Upper lobe of left lung (tissue), 6 donors: ENCODE measurements at regions not wholly inside any gene's neighbourhood (a gene's known extent, or its start where the extent isn't known, plus 50 kb on each side); places are given as distances from the start of the nearest gene placed in this dataset.

ENCODE experiments used
- ATAC-seq, 2 donors: fragments of 200-7000 bp; cut with Tn5 transposase; one replicate each; pipeline ENCODE4 v1.9.1; 2022; ENCODE audit warnings: mild to moderate bottlenecking in 2 of 2, moderate library complexity in 2 of 2; ENCODE audit not compliant: low FRiP score in 2 of 2
- DNase-seq, 2 donors: peaks; one replicate each; pipeline ENCODE4 v3.0.0-alpha.2; 2019 to 2020
- H3K27ac ChIP-seq, 4 donors: fragments of 200-600 bp; sonication (generic); one replicate each; pipeline ENCODE4 v1.5.1; 2016 to 2019
- H3K27me3 ChIP-seq, 4 donors: fragments of 200-600 bp; sonication (generic); one replicate each; pipeline ENCODE4 v1.5.1; 2017 to 2019
- H3K36me3 ChIP-seq, 4 donors: fragments of 200-600 bp; sonication (generic); one replicate each; pipeline ENCODE4 v1.5.1; 2016 to 2019
- H3K4me1 ChIP-seq, 4 donors: fragments of 200-600 bp; sonication (generic); one replicate each; pipeline ENCODE4 v1.5.1; 2018 to 2019
- H3K4me3 ChIP-seq, 4 donors: fragments of 200-600 bp; sonication (generic); one replicate each; pipeline ENCODE4 v1.5.1; 2017 to 2019; ENCODE audit warnings: mild to moderate bottlenecking in 2 of 4, moderate library complexity in 1 of 4
- H3K9me3 ChIP-seq, 4 donors: fragments of 200-600 bp; sonication (generic); one replicate each; pipeline ENCODE4 v1.5.1; 2018 to 2019
- CTCF ChIP-seq, 6 experiments: fragments of 450-650 bp in 4 of 6; fragments of 200-600 bp in 2 of 6; sonication (generic) in 2 of 6; IDR thresholded peaks; one replicate each; pipeline ENCODE4 v1.5.1; 2016 to 2019; ENCODE audit warnings: antibody characterized with exemption in 6 of 6
- EP300 ChIP-seq, 4 donors: sonication (generic); formaldehyde crosslinking; IDR thresholded peaks; one replicate each; pipeline ENCODE4 v1.5.1; 2017; ENCODE audit warnings: antibody characterized with exemption in 4 of 4, control low read depth in 2 of 4
- POLR2A ChIP-seq, 4 donors: fragments of 450-650 bp; IDR thresholded peaks; one replicate each; pipeline ENCODE4 v1.5.1; 2016 to 2017; ENCODE audit warnings: antibody characterized with exemption in 4 of 4, mild to moderate bottlenecking in 2 of 4
- POLR2AphosphoS5 ChIP-seq, 2 donors: sonication (generic); formaldehyde crosslinking; IDR thresholded peaks; one replicate each; pipeline ENCODE4 v1.5.1; 2017; ENCODE audit warnings: antibody characterized with exemption in 2 of 2
- WGBS, 2 donors: methylation state at CpG; one replicate each; pipeline ENCODE4 v1.1.5; 2017 to 2018; 5-methylcytosine and 5-hydroxymethylcytosine counted together
- donor health status: DM: no; HTN: no; CAD: no; lungs with moderate emphysema.
- donor health status: DM: no; HTN: yes; CAD: no; lungs with severe emphysema.

DNA sequence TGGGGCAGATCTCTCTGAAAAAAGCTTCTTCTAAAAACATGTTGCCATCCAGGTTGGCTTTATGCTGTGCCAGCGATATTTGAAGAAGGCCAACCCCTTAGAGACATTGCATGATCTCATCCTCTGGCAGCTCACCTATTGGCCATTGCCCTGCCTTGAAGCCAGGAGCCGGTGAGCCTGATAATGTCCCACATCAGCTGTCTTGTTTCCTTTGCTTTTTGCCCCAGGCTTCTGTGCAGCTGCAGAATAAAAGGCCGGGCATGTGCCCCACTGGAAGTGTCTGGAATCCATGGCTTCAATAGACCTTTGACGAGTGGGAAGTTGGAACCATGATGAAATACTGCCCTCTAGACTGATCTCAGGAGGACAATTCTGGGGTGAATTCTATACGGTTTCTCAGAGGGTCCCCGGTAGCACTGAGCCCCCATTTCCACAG, 523.5 kb upstream of the ZEB2 start:
- Histone ChIP-seq H3K9me3 (no peaks in the 10 kb centered on the region), H3K4me1 (no peaks in the 10 kb centered on the region), H3K36me3 (no peaks in the 10 kb centered on the region), H3K27ac (no peak overlapping the region), H3K4me3 (no peak overlapping the region), H3K27me3 (no peaks in the 10 kb centered on the region)
- ATAC-seq: peak in 1 of 2 donors; percentile 19
- TF ChIP-seq EP300 (IDR thresholded peaks at IDR 0.05): no peak
- TF ChIP-seq CTCF (IDR thresholded peaks at IDR 0.05): no peak
- no peak for TF ChIP-seq POLR2AphosphoS5 (IDR thresholded peaks at IDR 0.05)
- TF ChIP-seq POLR2A (IDR thresholded peaks at IDR 0.05): no peak
- WGBS, 2 donors: 76 to 80% methylated on average over 6 of the region's 6 CpGs
- no peak for DNase-seq

DNA sequence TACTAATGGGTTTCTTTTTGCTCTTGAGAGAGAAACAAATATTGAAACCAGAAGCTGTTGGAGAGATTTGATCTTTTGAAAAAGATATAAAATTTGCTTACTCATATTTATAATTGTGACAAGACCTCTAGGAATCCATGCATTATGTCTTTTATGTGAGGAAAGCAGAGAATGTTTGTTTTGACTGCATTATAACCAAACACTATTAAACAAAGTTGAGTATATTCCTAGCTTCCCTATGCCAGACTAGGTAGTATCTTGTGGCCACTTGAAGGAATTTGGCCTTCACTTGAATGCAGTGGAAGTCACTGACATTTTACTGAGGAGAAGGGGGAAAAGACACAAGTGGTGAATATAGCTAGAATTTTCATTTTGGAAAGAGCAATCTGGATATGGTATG, 521.8 kb upstream of the ZEB2 start:
- Histone ChIP-seq H3K27ac (no peak overlapping the region), H3K27me3 (no peaks in the 10 kb centered on the region), H3K36me3 (no peaks in the 10 kb centered on the region), H3K4me3 (no peak overlapping the region), H3K4me1 (peaks cover 0 to 3% (median 0%) of the 10 kb centered on the region in 4 donors), H3K9me3 (no peaks in the 10 kb centered on the region)
- no peak for DNase-seq
- TF ChIP-seq POLR2A (IDR thresholded peaks at IDR 0.05) (no peak), CTCF (IDR thresholded peaks at IDR 0.05) (no peak), POLR2AphosphoS5 (IDR thresholded peaks at IDR 0.05) (no peak), EP300 (IDR thresholded peaks at IDR 0.05) (no peak)
- no peak for ATAC-seq

- Histone ChIP-seq H3K4me1 (peaks cover 0 to 3% (median 0%) of the 10 kb centered on the region in 4 donors), H3K27me3 (no peaks in the 10 kb centered on the region), H3K9me3 (no peaks in the 10 kb centered on the region), H3K4me3 (no peak overlapping the region), H3K36me3 (no peaks in the 10 kb centered on the region), H3K27ac (no peak overlapping the region)
- DNase-seq: no peak
- no peak for TF ChIP-seq POLR2AphosphoS5 (IDR thresholded peaks at IDR 0.05)
- TF ChIP-seq POLR2A (IDR thresholded peaks at IDR 0.05): no peak
- no peak for TF ChIP-seq CTCF (IDR thresholded peaks at IDR 0.05)
- TF ChIP-seq EP300 (IDR thresholded peaks at IDR 0.05): no peak
- no peak for ATAC-seq
- 60 to 65% methylated on average over 1 of the region's 1 CpG for WGBS, 2 donors
Observed at GRCh38 chr2:145040433-145040832, 520.5 kb upstream of the ZEB2 start.

- peak overlapping the region in 2 of 4 donors; percentile 49 to 58 for H3K27ac ChIP-seq
- no peak for ATAC-seq
- H3K4me3 ChIP-seq: no peak overlapping the region
- no peaks in the 10 kb centered on the region for H3K27me3 ChIP-seq
- no peaks in the 10 kb centered on the region for H3K36me3 ChIP-seq
- peaks cover 0 to 3% (median 0%) of the 10 kb centered on the region in 4 donors for H3K4me1 ChIP-seq
- 61 to 65% methylated on average over 6 of the region's 6 CpGs for WGBS, 2 donors
- peak in 1 of 2 donors; percentile 10 for DNase-seq
- no peak for TF ChIP-seq POLR2AphosphoS5 (IDR thresholded peaks at IDR 0.05)
- TF ChIP-seq POLR2A (IDR thresholded peaks at IDR 0.05): no peak
- TF ChIP-seq EP300 (IDR thresholded peaks at IDR 0.05): no peak
- TF ChIP-seq CTCF (IDR thresholded peaks at IDR 0.05): no peak
- no peaks in the 10 kb centered on the region for H3K9me3 ChIP-seq
Observed at GRCh38 chr2:145038041-145038525, 518.2 kb upstream of the ZEB2 start.

- H3K4me1 ChIP-seq: peaks cover 0 to 3% (median 0%) of the 10 kb centered on the region in 4 donors
- no peaks in the 10 kb centered on the region for H3K27me3 ChIP-seq
- DNase-seq: no peak
- peak overlapping the region in 2 of 4 donors; percentile 7 to 58 for H3K27ac ChIP-seq
- ATAC-seq: no peak
- H3K4me3 ChIP-seq: no peak overlapping the region
- H3K36me3 ChIP-seq: no peaks in the 10 kb centered on the region
- no peaks in the 10 kb centered on the region for H3K9me3 ChIP-seq
- WGBS, 2 donors: 78 to 83% methylated on average over 6 of the region's 6 CpGs
- no peak for TF ChIP-seq CTCF (IDR thresholded peaks at IDR 0.05)
- no peak for TF ChIP-seq POLR2AphosphoS5 (IDR thresholded peaks at IDR 0.05)
Observed at GRCh38 chr2:145036421-145037011, 516.6 kb upstream of the ZEB2 start.
